AG09309 (cell line): ENCODE measurements at regions not wholly inside any gene's neighbourhood (a gene's known extent, or its start where the extent isn't known, plus 50 kb on each side); places are given as distances from the start of the nearest gene placed in this dataset.

Source experiments
- DNase-seq: peaks from one replicate; pipeline ENCODE4 v3.0.0-alpha.2; 2010; ENCODE audit warnings: low read depth
- H3K4me3 ChIP-seq: 2 replicates; pipeline ENCODE4 v1.5.1; 2011; ENCODE audit warnings: mild to moderate bottlenecking, low read depth, low read length, moderate library complexity; ENCODE audit not compliant: control insufficient read depth
- CTCF ChIP-seq: IDR thresholded peaks from 2 replicates; pipeline ENCODE4 v1.5.1; 2011; ENCODE audit warnings: mild to moderate bottlenecking, low read depth, low read length, inconsistent platforms; ENCODE audit not compliant: insufficient read depth, control insufficient read depth; ENCODE audit errors: missing control alignments

GRCh38 chr16:54633943-54634362 is 296.7 kb upstream of the IRX5 start:
- no peak for DNase-seq
- no peak overlapping the region for H3K4me3 ChIP-seq
- TF ChIP-seq CTCF = peak; percentile 56

DNA sequence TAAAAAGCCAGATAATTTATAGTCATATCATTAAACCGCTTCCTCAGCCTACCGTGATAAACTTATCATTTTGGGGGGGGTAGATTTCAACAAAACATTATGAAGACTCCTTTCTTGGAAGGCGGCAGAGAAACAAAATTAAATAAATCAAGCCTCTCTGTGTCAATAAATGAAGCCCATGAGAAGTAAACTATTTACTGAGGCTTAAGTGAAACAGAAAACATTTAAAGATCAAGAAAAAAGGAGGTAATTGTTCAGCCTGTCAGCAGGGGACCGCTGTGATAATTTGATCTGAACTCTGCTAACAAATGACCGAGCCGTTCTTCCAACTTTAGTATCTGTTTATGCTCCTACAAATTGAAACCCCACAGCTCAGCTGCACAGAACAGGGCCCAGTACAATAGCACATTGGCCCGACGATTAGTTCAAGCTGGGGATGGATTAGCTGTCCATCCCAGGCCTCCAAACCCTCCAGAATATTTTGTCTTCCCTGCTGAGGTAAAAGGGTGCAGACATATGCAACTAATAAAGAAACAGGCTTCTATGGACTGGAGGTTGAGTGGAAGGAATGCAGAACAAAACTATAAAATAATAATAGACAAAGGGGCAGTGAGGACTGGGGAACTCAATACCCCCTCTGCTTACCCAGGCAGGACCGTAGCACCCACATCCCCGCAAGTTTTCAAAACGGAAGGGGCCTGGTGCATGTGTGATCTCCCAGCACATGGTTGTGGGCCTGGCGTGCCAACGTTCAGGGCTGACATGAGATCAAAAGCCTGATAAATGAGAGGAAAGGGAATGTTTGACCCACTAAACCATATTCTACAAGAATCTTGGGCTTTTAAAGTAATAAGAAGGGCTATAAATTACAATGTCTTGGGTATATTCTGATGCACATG is 298.1 kb upstream of the IRX5 start:
- H3K4me3 ChIP-seq = no peak overlapping the region
- no peak for TF ChIP-seq CTCF
- DNase-seq = no peak

DNA sequence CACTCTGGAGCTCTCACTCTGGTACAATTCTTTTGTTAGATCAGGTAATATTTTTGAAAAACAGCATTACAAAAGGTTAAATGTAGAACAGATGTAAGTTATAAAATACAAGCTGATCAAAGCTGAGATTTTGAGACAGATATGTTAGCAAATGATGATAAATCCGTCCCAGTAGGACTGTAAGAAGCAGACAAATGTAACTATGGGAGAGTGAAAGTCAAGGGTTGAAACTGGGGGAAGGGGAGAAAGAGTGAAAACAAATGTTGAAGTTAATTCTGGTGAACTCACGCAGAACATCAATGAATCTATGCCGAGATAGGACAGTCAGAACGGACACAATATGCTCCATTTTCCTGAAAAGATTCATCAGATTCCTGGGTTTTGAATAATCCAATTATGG is 298.9 kb upstream of the IRX5 start:
- TF ChIP-seq CTCF = no peak
- DNase-seq = no peak
- H3K4me3 ChIP-seq = no peak overlapping the region

DNA sequence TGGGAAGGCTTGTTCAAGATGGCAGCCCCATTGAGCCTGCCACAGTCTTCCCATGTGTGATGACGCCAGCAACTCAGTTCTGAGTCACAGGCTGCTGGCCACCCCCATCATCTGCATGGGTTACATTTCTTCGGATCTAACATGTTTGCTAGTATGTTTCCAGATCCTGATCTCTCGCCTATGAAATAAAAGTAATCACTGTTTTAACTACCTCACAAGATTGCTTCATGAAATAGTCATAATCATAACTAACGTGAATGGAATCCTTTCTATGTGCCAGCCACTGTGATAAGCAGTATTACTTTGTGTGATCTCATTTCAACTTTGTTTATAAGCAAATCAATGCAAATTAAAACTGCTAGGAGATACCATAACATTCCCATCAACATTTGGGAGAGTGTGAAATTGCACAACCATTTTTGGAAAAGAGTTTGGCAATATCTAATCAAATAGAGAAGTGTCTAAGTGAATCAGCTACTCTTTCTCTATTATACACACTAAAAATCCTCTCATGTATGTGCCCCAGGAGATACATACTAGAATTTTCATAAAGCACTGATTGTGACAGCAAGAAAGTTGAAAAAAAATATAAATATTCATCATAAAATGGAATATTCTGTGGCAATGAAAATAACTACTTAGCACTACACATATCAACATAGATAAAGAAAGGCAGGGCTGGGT is 300.2 kb upstream of the IRX5 start:
- DNase-seq = peak; percentile 59
- no peak for TF ChIP-seq CTCF
- no peak overlapping the region for H3K4me3 ChIP-seq

DNA sequence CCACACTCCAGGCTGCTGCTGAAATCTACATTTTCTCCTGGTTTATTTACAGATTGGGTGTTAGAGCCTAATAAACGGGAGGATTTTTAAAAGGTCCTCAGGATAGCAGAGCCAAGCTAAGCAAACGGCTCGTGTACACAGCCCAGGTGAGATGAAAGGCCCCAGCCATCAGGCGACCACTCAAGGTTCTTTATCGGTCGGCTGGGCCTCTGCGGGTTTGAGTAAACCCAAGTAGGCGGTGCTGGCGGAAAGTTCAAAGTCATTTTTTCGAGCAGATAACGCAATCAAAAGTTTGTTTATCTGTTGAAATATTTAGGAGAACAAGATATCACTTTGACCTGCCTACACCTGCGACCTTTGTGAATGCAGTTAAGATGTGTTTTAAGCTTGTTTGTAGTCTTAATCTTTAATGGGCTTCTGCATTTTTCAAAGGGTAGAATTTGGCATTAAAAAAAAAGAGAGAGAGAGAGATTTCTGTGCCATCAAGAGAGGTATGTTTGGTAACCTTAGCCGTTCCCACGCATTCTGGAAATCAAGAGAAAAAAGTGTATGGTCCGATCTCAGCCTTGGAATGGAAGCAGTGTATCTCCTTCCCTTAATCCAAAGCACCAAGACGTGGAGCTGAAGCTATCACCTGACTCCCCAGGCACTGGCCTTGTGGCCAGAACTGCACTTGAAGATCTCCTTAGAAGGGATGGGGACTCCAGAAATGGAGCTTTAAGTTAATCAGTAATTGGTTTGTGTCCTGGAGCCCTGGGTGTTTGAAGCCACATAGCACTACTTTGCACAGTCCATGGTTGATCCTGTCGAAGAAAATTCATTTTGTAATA is 301.7 kb upstream of the IRX5 start:
- TF ChIP-seq CTCF = no peak
- H3K4me3 ChIP-seq = no peak overlapping the region
- DNase-seq = no peak

- no peak overlapping the region for H3K4me3 ChIP-seq
- no peak for TF ChIP-seq CTCF
- no peak for DNase-seq
Observed at GRCh38 chr16:54627616-54628015, 303.0 kb upstream of the IRX5 start.
